GM23248 (cell line): ENCODE measurements at regions not wholly inside any gene's neighbourhood (a gene's known extent, or its start where the extent isn't known, plus 50 kb on each side); places are given as distances from the start of the nearest gene placed in this dataset.
"Not testable (repeated sequence)": the region's sequence is repeated elsewhere in the genome, so short reads cannot be mapped to it uniquely, and the experiment has no call there.

Experiments used
- DNase-seq: peaks from one replicate; pipeline ENCODE4 v3.0.0-alpha.2; 2015
- H2AFZ ChIP-seq: fragments of 200-600 bp; sonication (generic); 2 replicates; pipeline ENCODE4 v1.6.1; 2016; ENCODE audit warnings: antibody characterized with exemption
- H3F3A ChIP-seq: fragments of 200-600 bp; sonication (generic); 2 replicates; pipeline ENCODE4 v1.6.1; 2016; ENCODE audit warnings: mild to moderate bottlenecking, antibody characterized with exemption, mixed run types; ENCODE audit not compliant: insufficient read depth
- H3K27ac ChIP-seq: fragments of 200-600 bp; sonication (generic); 2 replicates; pipeline ENCODE4 v1.5.1; 2016; ENCODE audit warnings: mild to moderate bottlenecking
- H3K27me3 ChIP-seq: fragments of 200-600 bp; sonication (generic); replicated peaks from 2 replicates; pipeline ENCODE4 v1.6.1; 2016; ENCODE audit warnings: mild to moderate bottlenecking; ENCODE audit not compliant: insufficient read depth
- H3K36me3 ChIP-seq: fragments of 200-600 bp; sonication (generic); 2 replicates; pipeline ENCODE4 v1.6.1; 2016; ENCODE audit warnings: low read depth, mild to moderate bottlenecking
- H3K4me1 ChIP-seq: fragments of 200-600 bp; sonication (generic); 2 replicates; pipeline ENCODE4 v1.6.1; 2016; ENCODE audit warnings: mild to moderate bottlenecking; ENCODE audit not compliant: insufficient read depth
- H3K4me2 ChIP-seq: fragments of 200-600 bp; sonication (generic); one replicate; pipeline ENCODE4 v1.6.1; 2016; ENCODE audit warnings: mild to moderate bottlenecking; ENCODE audit not compliant: unreplicated experiment
- H3K4me3 ChIP-seq: fragments of 200-600 bp; sonication (generic); 2 replicates; pipeline ENCODE4 v1.5.1; 2016; ENCODE audit warnings: mild to moderate bottlenecking
- H3K79me2 ChIP-seq: fragments of 200-600 bp; sonication (generic); 2 replicates; pipeline ENCODE4 v1.6.1; 2016; ENCODE audit warnings: mild to moderate bottlenecking; ENCODE audit not compliant: insufficient read depth
- H3K9ac ChIP-seq: fragments of 200-600 bp; sonication (generic); 2 replicates; pipeline ENCODE4 v1.6.1; 2016; ENCODE audit warnings: mild to moderate bottlenecking
- H3K9me2 ChIP-seq: fragments of 200-600 bp; sonication (generic); 2 replicates; pipeline ENCODE4 v1.6.1; 2016; ENCODE audit warnings: mixed run types, mild to moderate bottlenecking, moderate library complexity; ENCODE audit not compliant: insufficient read depth
- H3K9me3 ChIP-seq: fragments of 200-600 bp; sonication (generic); one replicate; pipeline ENCODE4 v1.6.1; 2017; ENCODE audit warnings: low read depth
- H4K20me1 ChIP-seq: fragments of 200-600 bp; sonication (generic); 2 replicates; pipeline ENCODE4 v1.6.0; 2016; ENCODE audit not compliant: insufficient read depth
- whole genome bisulfite sequencing, 2 experiments: methylation state at CpG; one replicate each; pipeline ENCODE4 v1.1.6; 2015 to 2017; ENCODE audit warnings: low lambda C conversion rate in 2 of 2, low coverage in 1 of 2; ENCODE audit errors: missing lambda C conversion rate in 2 of 2; 5-methylcytosine and 5-hydroxymethylcytosine counted together
- in situ Hi-C: fragments of 300-500 bp; cut with MboI; formaldehyde crosslinking; loops from 2 replicates; pipeline ENCODE4 v1.15.0; 2020

GRCh38 chr9:85792057-85792456 is 50.3 kb upstream of the AGTPBP1 start:
- H3K9ac ChIP-seq, H3K4me1 ChIP-seq, H4K20me1 ChIP-seq, H2AFZ ChIP-seq, H3K9me2 ChIP-seq, H3K27ac ChIP-seq, H3K79me2 ChIP-seq, DNase-seq, H3K27me3 ChIP-seq, H3K9me3 ChIP-seq, H3K4me2 ChIP-seq, H3K36me3 ChIP-seq, H3K4me3 ChIP-seq, in situ Hi-C loops, H3F3A ChIP-seq: not testable (repeated sequence)
- 82% methylated on average over 2 of the region's 2 CpGs for WGBS, 2 experiments

DNA sequence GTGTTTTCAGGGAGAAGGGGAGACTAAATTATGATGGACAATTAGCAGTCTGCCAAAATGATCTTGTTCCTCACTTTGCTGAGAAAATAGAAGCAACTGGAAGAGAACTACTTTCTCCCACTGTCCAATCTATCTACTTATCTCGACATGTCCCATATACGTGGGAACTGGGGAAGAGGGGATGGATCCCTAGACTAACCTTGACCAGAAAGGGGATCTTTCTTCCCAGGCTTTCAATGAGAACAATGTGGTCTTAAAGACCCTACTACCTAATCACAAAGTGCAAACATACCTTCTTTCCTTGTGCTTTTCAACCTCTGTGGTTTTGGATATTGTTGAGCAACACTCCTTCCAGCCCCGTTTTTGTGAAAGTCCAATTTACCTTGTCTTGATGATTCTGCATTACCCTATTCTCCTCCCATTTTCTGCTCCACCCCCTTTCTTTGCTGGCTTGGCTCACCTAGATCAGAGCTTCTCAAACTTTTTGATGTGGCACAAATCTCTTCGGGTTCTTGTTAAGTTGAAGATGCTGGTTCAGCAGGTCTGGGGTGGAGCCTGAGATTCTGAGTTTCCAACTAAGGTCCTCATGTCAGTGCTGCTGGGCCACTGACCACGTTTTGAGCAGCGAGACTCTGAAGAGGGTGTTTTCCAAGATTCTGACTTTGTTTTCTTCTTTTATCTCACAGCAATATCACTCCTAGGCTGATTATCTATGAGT is 61.4 kb upstream of the AGTPBP1 start:
- H3K4me1 ChIP-seq, H2AFZ ChIP-seq, H3K9me3 ChIP-seq, in situ Hi-C loops, H3K9ac ChIP-seq, H4K20me1 ChIP-seq, H3K4me2 ChIP-seq, H3K27me3 ChIP-seq, H3K79me2 ChIP-seq, H3K9me2 ChIP-seq, H3K36me3 ChIP-seq, H3K27ac ChIP-seq, H3F3A ChIP-seq, H3K4me3 ChIP-seq, DNase-seq: not testable (repeated sequence)
- 40 to 42% methylated on average over 6 of the region's 6 CpGs for WGBS, 2 experiments

DNA sequence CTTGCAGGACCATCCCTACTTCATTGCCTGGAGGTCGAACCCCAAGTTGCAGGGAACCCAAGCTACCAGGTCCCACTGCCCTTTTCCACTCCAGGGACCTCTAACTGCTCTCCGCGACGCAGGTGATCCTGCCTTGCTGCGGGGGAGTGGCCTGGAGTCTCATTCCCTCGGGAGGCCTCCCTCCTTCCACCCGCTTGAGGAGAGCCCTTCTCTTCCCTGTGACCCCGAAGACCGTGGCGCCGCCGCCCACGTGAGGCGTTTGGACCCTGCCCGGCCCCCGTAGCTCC is 63.0 kb upstream of the AGTPBP1 start:
- H3K79me2 ChIP-seq, H3K36me3 ChIP-seq, in situ Hi-C loops, H3K9ac ChIP-seq, DNase-seq, H3K4me2 ChIP-seq, H3K27me3 ChIP-seq, H3K27ac ChIP-seq, H4K20me1 ChIP-seq, H3K9me2 ChIP-seq, H3F3A ChIP-seq, H3K9me3 ChIP-seq, H3K4me1 ChIP-seq: not testable (repeated sequence)
- peak overlapping the region; percentile 56; the same call in 1 of the 2 replicates for H2AFZ ChIP-seq
- peak overlapping the region; percentile 82 for H3K4me3 ChIP-seq
- 0 to 1% methylated on average over 8 to 16 of the region's 16 CpGs for WGBS, 2 experiments

DNA sequence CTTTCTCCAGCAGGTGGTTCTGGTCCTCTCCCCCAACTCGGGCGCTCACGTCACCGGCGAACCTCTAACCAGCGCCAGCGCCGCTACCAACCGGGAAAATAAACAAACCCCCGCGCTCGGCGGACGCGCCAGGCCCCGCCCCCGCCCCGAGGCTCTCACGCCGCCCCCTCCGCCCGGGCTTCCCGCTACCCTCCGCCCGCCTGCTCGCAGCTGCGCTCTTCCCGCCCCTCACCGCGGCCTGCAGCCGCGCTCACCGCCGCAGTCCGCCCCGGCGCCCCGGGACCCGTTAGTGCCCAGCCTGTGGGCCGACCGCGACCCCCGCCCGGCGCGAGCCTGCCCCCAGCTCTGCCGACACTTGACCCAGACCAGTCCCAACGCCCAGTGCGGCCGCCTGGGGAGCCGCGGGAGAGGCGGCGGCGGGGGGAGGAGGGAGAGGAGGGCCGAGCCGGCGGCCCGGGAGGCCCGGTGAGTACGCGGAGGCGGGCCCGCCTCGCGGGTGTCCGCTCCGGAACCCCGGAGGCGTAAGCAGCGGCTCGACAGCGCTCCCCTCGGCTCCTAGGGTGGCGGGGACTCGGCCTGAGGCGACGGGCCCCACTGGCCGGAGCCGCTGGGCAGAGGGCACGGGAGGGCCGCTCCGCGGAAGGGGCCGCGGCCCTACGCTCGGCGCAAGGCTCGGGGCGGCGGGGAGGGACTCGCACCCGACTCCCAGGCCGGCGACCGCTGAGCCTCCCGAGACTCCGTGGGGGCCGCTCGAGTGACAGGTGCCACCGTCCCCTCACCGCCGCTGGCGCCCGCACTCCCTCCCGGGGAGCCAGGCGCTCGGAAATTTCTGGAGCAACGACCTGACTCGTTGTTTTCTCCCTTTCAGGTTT is 63.6 kb upstream of the AGTPBP1 start:
- H3K9me3 ChIP-seq, H3K4me1 ChIP-seq, H3K79me2 ChIP-seq, H3K36me3 ChIP-seq, in situ Hi-C loops, H3F3A ChIP-seq, H3K27me3 ChIP-seq, H3K27ac ChIP-seq, H4K20me1 ChIP-seq, H3K9me2 ChIP-seq: not testable (repeated sequence)
- WGBS, 2 experiments = 1 to 2% methylated on average over 24 to 80 of the region's 111 CpGs
- Histone ChIP-seq H3K4me3 (peak overlapping the region; percentile 82), H3K4me2 (peak overlapping the region; percentile 95), H2AFZ (peak overlapping the region; percentile 86), H3K9ac (peak overlapping the region; percentile 74)
- peak; percentile 66 for DNase-seq

GRCh38 chr9:85808329-85808728 is 66.6 kb upstream of the AGTPBP1 start:
- H3K9me2 ChIP-seq, H3K36me3 ChIP-seq, H3K4me1 ChIP-seq, H3F3A ChIP-seq, in situ Hi-C loops, H3K27ac ChIP-seq, H2AFZ ChIP-seq, H3K4me3 ChIP-seq, H3K27me3 ChIP-seq, H3K9me3 ChIP-seq, H3K79me2 ChIP-seq, H4K20me1 ChIP-seq, H3K4me2 ChIP-seq, H3K9ac ChIP-seq, DNase-seq: not testable (repeated sequence)
- 91 to 100% methylated on average over 2 of the region's 2 CpGs for WGBS, 2 experiments

GRCh38 chr9:85813388-85813787 is 71.6 kb upstream of the AGTPBP1 start:
- DNase-seq, in situ Hi-C loops, H3K36me3 ChIP-seq, H3K9me2 ChIP-seq, H3K4me3 ChIP-seq, H3K27ac ChIP-seq, H2AFZ ChIP-seq, H3K9me3 ChIP-seq, H3K4me2 ChIP-seq, H4K20me1 ChIP-seq, H3F3A ChIP-seq, H3K27me3 ChIP-seq, H3K9ac ChIP-seq, H3K4me1 ChIP-seq, H3K79me2 ChIP-seq: not testable (repeated sequence)
- 89 to 92% methylated on average over 2 of the region's 2 CpGs for WGBS, 2 experiments

- DNase-seq, H3K27me3 ChIP-seq, H3F3A ChIP-seq, H3K4me1 ChIP-seq, H3K4me2 ChIP-seq, H3K36me3 ChIP-seq, H3K9me2 ChIP-seq, H3K27ac ChIP-seq, H2AFZ ChIP-seq, in situ Hi-C loops, H3K4me3 ChIP-seq, H3K79me2 ChIP-seq, H3K9me3 ChIP-seq, H3K9ac ChIP-seq, H4K20me1 ChIP-seq: not testable (repeated sequence)
These were observed 73.0 kb upstream of the AGTPBP1 start for GRCh38 chr9:85814800-85815199.
